ENCODE measurements at regions not wholly inside any gene's neighbourhood (a gene's known extent, or its start where the extent isn't known, plus 50 kb on each side); places are given as distances from the start of the nearest gene placed in this dataset.

GRCh38 chr6:141346535-141346934 is 786.2 kb upstream of the GJE1 start:
- TF ChIP-seq POLR2A (IDR thresholded peaks at IDR 0.05) (no peak), CTCF (IDR thresholded peaks at IDR 0.05) (no peak)
